IPS-18c (cell line): ENCODE measurements at regions not wholly inside any gene's neighbourhood (a gene's known extent, or its start where the extent isn't known, plus 50 kb on each side); places are given as distances from the start of the nearest gene placed in this dataset.

Experiments used
- H3K4me3 ChIP-seq: 2 replicates; pipeline ENCODE4 v1.7.0; 2013; ENCODE audit warnings: low read depth, mild to moderate bottlenecking, low read length, moderate library complexity; ENCODE audit not compliant: insufficient read depth
- H3K9me3 ChIP-seq: one replicate; pipeline ENCODE4 v1.6.1; 2013; ENCODE audit warnings: mild to moderate bottlenecking, low read length, moderate library complexity; ENCODE audit not compliant: control insufficient read depth, insufficient read depth

- Histone ChIP-seq H3K9me3 (no peaks in the 10 kb centered on the region), H3K4me3 (no peak overlapping the region)
Observed at GRCh38 chr2:9749546-9750223, 93.6 kb upstream of the TAF1B start.

- H3K9me3 ChIP-seq, result no peaks in the 10 kb centered on the region
- H3K4me3 ChIP-seq, result no peak overlapping the region
Observed at GRCh38 chr2:9750224-9751215, 92.8 kb upstream of the TAF1B start.

GRCh38 chr2:9751831-9752230, 91.4 kb upstream of the TAF1B start:
- H3K9me3 ChIP-seq, result no peaks in the 10 kb centered on the region

GRCh38 chr2:9752441-9753275, 90.6 kb upstream of the TAF1B start:
- no peaks in the 10 kb centered on the region for H3K9me3 ChIP-seq
- H3K4me3 ChIP-seq, result no peak overlapping the region

More at GRCh38 chr2:9751831-9752230, 91.4 kb upstream of the TAF1B start:
- no peak overlapping the region for H3K4me3 ChIP-seq

GRCh38 chr2:9753276-9753600, 90.0 kb upstream of the TAF1B start:
- no peak overlapping the region for H3K4me3 ChIP-seq

GRCh38 chr2:9753665-9754531, 89.4 kb upstream of the TAF1B start:
- no peaks in the 10 kb centered on the region for H3K9me3 ChIP-seq
- no peak overlapping the region for H3K4me3 ChIP-seq

More at GRCh38 chr2:9753276-9753600, 90.0 kb upstream of the TAF1B start:
- no peaks in the 10 kb centered on the region for H3K9me3 ChIP-seq

GRCh38 chr2:9754532-9754887, 88.8 kb upstream of the TAF1B start:
- Histone ChIP-seq H3K9me3 (no peaks in the 10 kb centered on the region), H3K4me3 (no peak overlapping the region)

- no peaks in the 10 kb centered on the region for H3K9me3 ChIP-seq
- H3K4me3 ChIP-seq, result no peak overlapping the region
Observed at GRCh38 chr2:9755008-9755407, 88.3 kb upstream of the TAF1B start.

- Histone ChIP-seq H3K4me3 (no peak overlapping the region), H3K9me3 (no peaks in the 10 kb centered on the region)
Observed at GRCh38 chr2:9755638-9756037, 87.6 kb upstream of the TAF1B start.

- Histone ChIP-seq H3K9me3 (no peaks in the 10 kb centered on the region), H3K4me3 (no peak overlapping the region)
Observed at GRCh38 chr2:9756692-9757250, 86.5 kb upstream of the TAF1B start.

- Histone ChIP-seq H3K9me3 (no peaks in the 10 kb centered on the region), H3K4me3 (peak overlapping the region; percentile 34)
Observed at GRCh38 chr2:9757501-9758264, 85.6 kb upstream of the TAF1B start.

- no peak overlapping the region for H3K4me3 ChIP-seq
- H3K9me3 ChIP-seq, result no peaks in the 10 kb centered on the region
Observed at GRCh38 chr2:9758741-9759140, 84.5 kb upstream of the TAF1B start.

GRCh38 chr2:9760069-9760901, 83.0 kb upstream of the TAF1B start:
- no peak overlapping the region for H3K4me3 ChIP-seq
- H3K9me3 ChIP-seq, result no peaks in the 10 kb centered on the region

- H3K9me3 ChIP-seq, result no peaks in the 10 kb centered on the region
- H3K4me3 ChIP-seq, result no peak overlapping the region
Observed at GRCh38 chr2:9760902-9761228, 82.4 kb upstream of the TAF1B start.

GRCh38 chr2:9761577-9761976, 81.7 kb upstream of the TAF1B start:
- Histone ChIP-seq H3K4me3 (no peak overlapping the region), H3K9me3 (no peaks in the 10 kb centered on the region)
